Neural cell (in vitro differentiated cells): ENCODE measurements at regions not wholly inside any gene's neighbourhood (a gene's known extent, or its start where the extent isn't known, plus 50 kb on each side); places are given as distances from the start of the nearest gene placed in this dataset.

Experiments used
- CTCF ChIP-seq: fragments of 450-650 bp; IDR thresholded peaks from 2 replicates; pipeline ENCODE4 v1.5.1; 2014; ENCODE audit warnings: antibody characterized with exemption, mild to moderate bottlenecking, moderate library complexity; ENCODE audit not compliant: poor library complexity, severe bottlenecking
- EP300 ChIP-seq: fragments of 450-650 bp; conservative IDR thresholded peaks from 2 replicates; pipeline ENCODE4 v1.6.1; 2014; ENCODE audit warnings: antibody characterized with exemption, mild to moderate bottlenecking, moderate library complexity; ENCODE audit not compliant: poor library complexity, severe bottlenecking
- EZH2 ChIP-seq: fragments of 200-600, 300-800 bp; shearing (Covaris generic), sonication (generic); IDR thresholded peaks from 2 replicates; pipeline ENCODE4 v1.6.1; 2014; ENCODE audit warnings: antibody characterized with exemption, low read length, borderline replicate concordance, mild to moderate bottlenecking; ENCODE audit not compliant: insufficient read depth, poor library complexity, severe bottlenecking
- MXI1 ChIP-seq: fragments of 450-650 bp; conservative IDR thresholded peaks from 2 replicates; pipeline ENCODE4 v1.6.1; 2014; ENCODE audit warnings: antibody characterized with exemption, mild to moderate bottlenecking; ENCODE audit not compliant: poor library complexity, severe bottlenecking
- POLR2AphosphoS5 ChIP-seq: IDR thresholded peaks from 2 replicates; pipeline ENCODE4 v1.6.1; 2012
- RAD21 ChIP-seq: fragments of 450-650 bp; conservative IDR thresholded peaks from 2 replicates; pipeline ENCODE4 v1.6.1; 2014; ENCODE audit warnings: antibody characterized with exemption, mild to moderate bottlenecking, moderate library complexity

GRCh38 chr14:100649173-100649519 is 61.9 kb upstream of the BEGAIN start:
- TF ChIP-seq EZH2 (no peak), CTCF (no peak), POLR2AphosphoS5 (no peak), MXI1 (no peak), EP300 (no peak), RAD21 (no peak)
